ENCODE measurements at regions not wholly inside any gene's neighbourhood (a gene's known extent, or its start where the extent isn't known, plus 50 kb on each side); places are given as distances from the start of the nearest gene placed in this dataset.

DNA sequence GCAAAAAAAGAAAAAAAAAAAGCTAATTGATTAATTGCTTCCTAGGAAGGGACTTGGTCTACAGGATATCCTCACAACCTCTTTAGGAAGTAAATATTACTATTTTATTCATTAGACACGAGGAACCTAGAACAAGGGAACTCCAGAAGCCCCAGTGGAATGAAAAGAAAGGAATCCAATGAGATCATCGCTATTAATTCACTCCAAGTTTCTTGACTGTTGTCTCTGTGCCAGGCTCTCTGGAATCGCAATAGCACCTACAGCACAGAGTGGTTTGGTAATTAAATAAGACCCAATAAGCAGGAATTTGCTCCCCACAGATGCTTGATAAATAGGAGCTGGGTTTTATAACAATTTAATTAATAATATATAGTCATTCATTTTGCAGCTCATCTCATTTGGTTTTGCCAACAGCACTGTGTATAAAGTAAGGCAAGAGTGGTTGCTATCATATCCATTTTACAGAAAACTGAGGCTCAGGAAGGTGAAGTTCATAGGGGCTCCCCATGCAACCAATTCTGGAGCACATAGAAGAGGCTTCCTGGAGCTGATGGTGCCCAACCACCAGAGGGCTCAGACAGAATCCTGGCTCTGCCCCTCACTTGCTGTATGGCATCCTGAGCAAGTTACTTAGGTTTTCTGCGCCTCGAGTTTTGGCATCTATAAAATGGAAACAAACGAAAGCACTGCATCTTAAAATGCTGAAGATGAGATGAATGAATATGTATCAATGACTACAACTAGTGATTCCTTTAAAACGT, 420.2 kb downstream of the MED13L start:
- DNase-seq, result no peak

- DNase-seq, result no peak
Measured at GRCh38 chr12:115852054-115852453, 425.4 kb downstream of the MED13L start.

- no peak for DNase-seq
Measured at GRCh38 chr12:115850957-115851356, 426.5 kb downstream of the MED13L start.

GRCh38 chr12:115849262-115849943, 428.1 kb downstream of the MED13L start:
- DNase-seq, result peak; percentile 35

DNA sequence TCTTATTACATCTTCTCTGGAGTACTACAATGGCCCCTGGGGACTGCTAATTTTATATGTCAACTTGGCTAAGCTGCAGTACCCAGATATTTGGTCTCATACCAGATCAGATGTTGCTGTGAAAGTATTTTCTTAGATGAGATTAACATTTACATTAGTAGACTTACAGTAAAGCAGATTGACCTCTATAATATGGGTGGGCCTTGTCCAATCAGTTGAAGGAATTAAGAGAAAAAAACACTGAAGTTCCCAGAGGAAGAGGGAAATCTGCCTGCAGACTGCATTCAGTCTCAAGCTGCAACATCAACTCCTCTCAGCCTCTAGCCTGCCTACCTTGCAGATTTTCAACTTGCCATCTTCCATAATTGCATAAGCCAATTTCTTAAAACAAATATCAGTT, 430.1 kb downstream of the MED13L start:
- DNase-seq, result peak; percentile 9

- peak; percentile 69 for DNase-seq
Measured at GRCh38 chr12:115846516-115846915, 431.0 kb downstream of the MED13L start.

- DNase-seq, result peak; percentile 67
Measured at GRCh38 chr12:115840159-115840558, 437.3 kb downstream of the MED13L start.

- no peak for DNase-seq
Measured at GRCh38 chr12:115838952-115839351, 438.5 kb downstream of the MED13L start.

DNA sequence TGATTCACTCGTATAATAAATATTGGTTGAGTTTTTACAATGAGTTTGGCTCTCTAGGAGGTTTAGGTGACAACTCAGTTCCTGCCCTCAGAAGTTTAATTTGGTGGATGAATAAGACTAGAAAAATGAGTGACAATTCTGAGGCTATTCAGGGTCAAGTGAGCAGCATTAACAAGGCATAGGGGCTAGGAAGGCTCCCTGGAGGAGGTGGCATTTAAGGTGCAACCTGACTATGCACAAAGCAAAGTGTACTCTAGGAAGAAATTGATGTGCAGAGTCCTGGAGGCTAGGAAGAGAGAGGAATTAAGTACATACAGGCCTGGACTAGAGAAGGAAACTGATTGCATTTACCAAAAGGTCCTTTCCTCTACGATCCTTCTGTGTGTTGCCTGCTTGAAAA, 440.3 kb downstream of the MED13L start:
- DNase-seq, result no peak

GRCh38 chr12:115835445-115835844, 442.0 kb downstream of the MED13L start:
- no peak for DNase-seq

- no peak for DNase-seq
Measured at GRCh38 chr12:115833704-115834103, 443.8 kb downstream of the MED13L start.

GRCh38 chr12:115830633-115831032, 446.9 kb downstream of the MED13L start:
- DNase-seq, result no peak

- no peak for DNase-seq
Measured at GRCh38 chr12:115830070-115830469, 447.4 kb downstream of the MED13L start.

- no peak for DNase-seq
Measured at GRCh38 chr12:115828168-115828567, 449.3 kb downstream of the MED13L start.

- DNase-seq, result no peak
Measured at GRCh38 chr12:115824936-115825602, 452.4 kb downstream of the MED13L start.

DNA sequence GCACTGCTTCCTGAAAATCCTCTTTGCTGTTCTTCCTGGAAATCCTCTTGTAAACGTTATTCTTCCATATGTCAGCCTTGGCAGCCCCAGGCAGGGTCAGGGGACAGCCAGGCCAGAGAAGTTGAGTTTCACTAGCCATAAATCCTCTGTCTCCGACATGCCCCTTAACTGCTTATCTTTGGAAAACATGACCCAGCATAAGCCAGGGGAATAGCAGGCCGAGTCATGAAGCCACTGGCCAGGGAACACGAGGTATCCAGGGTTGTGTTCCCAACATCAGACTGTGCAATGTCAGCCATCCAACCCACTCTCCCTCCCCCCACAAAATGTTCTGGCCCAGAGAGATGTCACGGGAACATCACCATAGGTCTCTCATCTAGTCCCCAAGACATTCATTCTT, 453.9 kb downstream of the MED13L start:
- peak; percentile 77 for DNase-seq

- peak; percentile 83 for DNase-seq
Measured at GRCh38 chr12:115820656-115821055, 456.8 kb downstream of the MED13L start.

DNA sequence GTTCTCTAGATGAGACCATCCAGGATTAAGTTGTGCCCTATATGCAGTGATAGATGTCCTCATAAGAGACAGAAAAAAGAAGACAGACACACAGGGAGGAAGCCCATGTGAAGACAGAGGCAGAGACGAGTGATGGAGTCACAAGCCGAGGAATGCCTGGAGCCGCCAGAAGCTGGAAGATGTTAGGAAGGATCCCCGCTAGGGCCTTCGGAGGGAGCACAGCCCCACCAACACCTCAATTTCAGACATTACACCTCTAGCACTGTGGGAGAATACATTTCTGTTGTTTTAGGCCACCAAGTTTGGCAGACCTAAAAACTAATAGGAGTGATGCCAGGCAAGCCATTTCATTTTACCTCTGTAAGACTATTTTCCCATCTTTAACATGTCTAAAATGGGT, 458.5 kb downstream of the MED13L start:
- DNase-seq, result no peak

DNA sequence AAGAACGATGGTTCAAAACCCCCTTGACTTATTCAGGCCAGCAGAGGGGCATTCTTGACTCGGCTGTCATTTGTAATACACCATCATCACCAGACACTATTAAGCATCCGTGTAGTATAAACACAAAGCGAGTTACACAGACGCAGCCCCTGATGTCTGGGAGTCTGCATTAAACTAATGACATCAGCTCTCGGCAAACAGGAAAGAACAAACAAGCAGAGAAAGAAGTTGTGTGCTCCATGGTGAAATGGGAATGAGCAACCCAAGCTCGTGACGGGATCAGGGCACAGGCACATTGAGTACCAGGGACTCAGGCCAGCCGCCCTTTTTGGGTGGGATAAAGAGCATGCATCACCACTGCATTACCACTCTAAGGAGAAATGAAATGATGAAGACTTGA, 460.1 kb downstream of the MED13L start:
- no peak for DNase-seq

- no peak for DNase-seq
Measured at GRCh38 chr12:115815924-115816323, 461.6 kb downstream of the MED13L start.

DNA sequence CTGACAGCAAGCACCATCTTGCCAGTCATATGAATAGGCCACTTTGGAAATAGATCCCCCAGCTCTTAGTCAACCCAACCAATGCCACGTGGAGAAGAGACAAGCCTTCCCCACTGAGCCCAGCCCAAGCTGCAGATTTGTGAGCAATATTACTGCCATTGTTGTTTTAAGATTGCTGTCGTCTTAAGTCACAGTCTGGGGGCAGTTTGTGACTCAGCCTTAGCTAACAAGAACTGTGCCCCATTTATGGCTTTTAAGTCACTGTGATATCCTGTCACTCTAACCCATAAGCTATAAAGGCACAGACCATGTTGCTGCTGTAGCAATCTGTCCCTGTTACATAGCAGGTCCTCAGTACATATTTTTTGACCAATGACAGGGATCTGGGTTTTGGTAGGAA, 464.2 kb downstream of the MED13L start:
- no peak for DNase-seq

DNA sequence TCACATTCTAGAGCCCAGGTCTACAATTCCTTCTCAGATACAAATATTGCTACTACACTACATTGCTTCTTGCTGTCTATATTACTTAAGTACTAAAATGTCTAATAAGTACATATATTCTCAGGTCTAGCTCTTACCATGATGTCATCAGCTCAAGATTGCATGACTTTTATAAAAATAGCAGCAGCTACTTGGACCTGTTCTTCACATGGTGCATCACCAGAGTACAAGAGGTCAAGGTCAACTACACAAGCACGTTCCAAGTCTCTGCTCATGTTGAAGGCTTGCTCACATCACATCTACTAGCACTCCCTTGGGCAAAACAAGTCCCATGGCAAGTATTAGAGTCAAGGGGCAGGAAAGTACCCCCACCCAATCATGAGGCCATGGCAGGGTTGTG, 465.6 kb downstream of the MED13L start:
- no peak for DNase-seq

- DNase-seq, result no peak
Measured at GRCh38 chr12:115811045-115811444, 466.4 kb downstream of the MED13L start.
